ENCODE measurements at regions not wholly inside any gene's neighbourhood (a gene's known extent, or its start where the extent isn't known, plus 50 kb on each side); places are given as distances from the start of the nearest gene placed in this dataset.
"Not testable (repeated sequence)": the region's sequence is repeated elsewhere in the genome, so short reads cannot be mapped to it uniquely, and the experiment has no call there.

GRCh38 chr13:88384542-88384941 lies 713.4 kb downstream of the SLITRK5 start:
- DNase-seq (ENCODE audit: low read depth): no peak

- DNase-seq (ENCODE audit: low read depth): no peak
Observed at GRCh38 chr13:88395804-88396203, 724.6 kb downstream of the SLITRK5 start.

- DNase-seq (ENCODE audit: low read depth): no peak
Observed at GRCh38 chr13:88411696-88412095, 740.5 kb downstream of the SLITRK5 start.

GRCh38 chr13:88417801-88418200 lies 746.6 kb downstream of the SLITRK5 start:
- no peak for DNase-seq (ENCODE audit: low read depth)

- DNase-seq (ENCODE audit: low read depth): no peak
Observed at GRCh38 chr13:88424463-88424862, 753.3 kb downstream of the SLITRK5 start.

- no peak for DNase-seq (ENCODE audit: low read depth)
Observed at GRCh38 chr13:88426661-88427060, 755.5 kb downstream of the SLITRK5 start.

- DNase-seq (ENCODE audit: low read depth): no peak
Observed at GRCh38 chr13:88429862-88430261, 758.7 kb downstream of the SLITRK5 start.

GRCh38 chr13:88434953-88435352 lies 763.8 kb downstream of the SLITRK5 start:
- DNase-seq (ENCODE audit: low read depth): no peak

- no peak for DNase-seq (ENCODE audit: low read depth)
Observed at GRCh38 chr13:88436974-88437373, 765.8 kb downstream of the SLITRK5 start.

- DNase-seq (ENCODE audit: low read depth): no peak
Observed at GRCh38 chr13:88450515-88450914, 779.3 kb downstream of the SLITRK5 start.

- no peak for DNase-seq (ENCODE audit: low read depth)
Observed at GRCh38 chr13:88456151-88456550, 785.0 kb downstream of the SLITRK5 start.

- no peak for DNase-seq (ENCODE audit: low read depth)
Observed at GRCh38 chr13:88459331-88459730, 788.2 kb downstream of the SLITRK5 start.

GRCh38 chr13:88461272-88462009 lies 790.3 kb downstream of the SLITRK5 start:
- no peak for DNase-seq (ENCODE audit: low read depth)

- no peak for DNase-seq (ENCODE audit: low read depth)
Observed at GRCh38 chr13:88464851-88465250, 793.7 kb downstream of the SLITRK5 start.

GRCh38 chr13:88472316-88472715 lies 801.1 kb downstream of the SLITRK5 start:
- DNase-seq (ENCODE audit: low read depth): no peak

- DNase-seq (ENCODE audit: low read depth): no peak
Observed at GRCh38 chr13:88483202-88483601, 812.0 kb downstream of the SLITRK5 start.

GRCh38 chr13:88507909-88508308 lies 836.7 kb downstream of the SLITRK5 start:
- DNase-seq (ENCODE audit: low read depth): no peak

GRCh38 chr13:88512993-88513392 lies 841.8 kb downstream of the SLITRK5 start:
- DNase-seq (ENCODE audit: low read depth): not testable (repeated sequence)

GRCh38 chr13:88526186-88526852 lies 855.1 kb downstream of the SLITRK5 start:
- peak; percentile 25 for DNase-seq (ENCODE audit: low read depth)

- peak; percentile 5 for DNase-seq (ENCODE audit: low read depth)
Observed at GRCh38 chr13:88526853-88527215, 855.7 kb downstream of the SLITRK5 start.

GRCh38 chr13:88541994-88542393 lies 870.8 kb downstream of the SLITRK5 start:
- no peak for DNase-seq (ENCODE audit: low read depth)

- DNase-seq (ENCODE audit: low read depth): peak; percentile 27
Observed at GRCh38 chr13:88544836-88545235, 873.7 kb downstream of the SLITRK5 start.

GRCh38 chr13:88552966-88553365 lies 881.8 kb downstream of the SLITRK5 start:
- no peak for DNase-seq (ENCODE audit: low read depth)

All from HT1080 (cell line).